Left ventricle myocardium superior (tissue), 1 donor: ENCODE measurements at regions not wholly inside any gene's neighbourhood (a gene's known extent, or its start where the extent isn't known, plus 50 kb on each side); places are given as distances from the start of the nearest gene placed in this dataset.

Experiments used
- ATAC-seq: fragments of 200-7000 bp; cut with Tn5 transposase; one replicate; pipeline ENCODE4 v1.9.1; 2020; ENCODE audit warnings: mild to moderate bottlenecking, moderate library complexity
- DNase-seq: peaks from one replicate; pipeline ENCODE4 v3.0.0-alpha.2; 2020
- intact Hi-C: fragments of 100-400 bp; cut with micrococcal nuclease; formaldehyde crosslinking; loops from one replicate; pipeline ENCODE4 v1.11.0; 2022
- donor health status: DM: no; HTN: yes; CAD: no; lungs with severe emphysema.

DNA sequence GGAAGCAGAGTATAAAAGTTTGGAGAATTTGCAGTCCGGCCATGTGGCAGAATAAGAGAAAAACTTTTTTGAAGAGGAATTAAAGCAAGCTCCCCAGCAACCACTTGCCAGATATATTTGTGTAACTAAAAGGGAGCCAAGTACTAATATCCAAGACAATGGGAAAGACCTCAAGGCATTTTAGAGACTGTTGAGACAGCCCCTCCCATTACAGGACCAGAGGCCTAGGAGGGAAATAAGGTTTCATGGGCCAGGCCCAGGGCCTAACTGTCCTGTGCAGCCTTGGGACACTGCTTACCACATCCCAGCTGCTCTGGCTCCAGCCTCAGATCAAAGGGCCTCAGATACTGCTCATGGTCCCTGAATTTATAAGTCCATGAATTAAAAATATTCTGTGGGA, 659.4 kb downstream of the PCDH19 start:
- intact Hi-C loops, result no loop called here
- no peak for DNase-seq
- no peak for ATAC-seq

DNA sequence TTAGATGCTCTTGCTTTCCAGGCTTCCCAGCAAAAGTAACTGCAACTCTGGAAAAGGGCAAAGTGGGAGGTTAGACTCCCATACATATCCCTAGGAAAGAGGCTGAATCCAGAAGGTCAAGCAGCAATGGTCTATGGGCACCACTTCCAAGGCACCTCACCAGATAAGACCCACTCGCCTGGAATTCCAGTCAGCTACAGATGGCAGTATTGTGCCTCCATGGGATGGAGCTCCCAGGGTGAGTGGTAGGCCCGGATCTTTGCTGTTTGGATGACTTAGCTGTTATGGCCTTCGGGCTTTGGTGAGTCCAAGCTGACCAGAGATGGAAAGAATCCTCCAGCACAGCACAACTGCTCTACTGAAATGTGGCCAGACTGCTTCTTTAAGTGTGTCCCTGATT, 688.0 kb downstream of the PCDH19 start:
- DNase-seq (no peak), ATAC-seq (no peak)
- intact Hi-C loops, result no loop called here

DNA sequence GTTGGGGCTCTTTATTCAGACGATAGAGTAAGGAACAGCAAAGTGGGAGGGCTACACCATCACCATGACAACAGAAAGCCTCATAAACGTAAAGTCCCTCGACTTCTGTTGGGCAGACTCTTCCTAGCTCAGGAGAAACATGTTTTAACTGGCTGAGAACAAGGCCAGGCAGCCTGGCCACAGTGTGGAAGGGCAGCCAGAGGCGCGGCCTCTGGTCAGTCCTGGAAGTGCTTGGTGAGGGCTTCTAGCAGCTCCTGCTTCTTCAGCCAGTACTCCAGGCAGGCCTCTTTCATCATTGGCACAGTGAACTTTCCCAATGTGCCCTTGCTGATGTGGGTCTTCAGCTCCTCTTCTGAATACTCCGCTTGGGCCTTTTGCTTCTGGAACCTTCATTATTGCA, 690.9 kb downstream of the PCDH19 start:
- intact Hi-C loops, result no loop called here
- no peak for ATAC-seq
- no peak for DNase-seq

DNA sequence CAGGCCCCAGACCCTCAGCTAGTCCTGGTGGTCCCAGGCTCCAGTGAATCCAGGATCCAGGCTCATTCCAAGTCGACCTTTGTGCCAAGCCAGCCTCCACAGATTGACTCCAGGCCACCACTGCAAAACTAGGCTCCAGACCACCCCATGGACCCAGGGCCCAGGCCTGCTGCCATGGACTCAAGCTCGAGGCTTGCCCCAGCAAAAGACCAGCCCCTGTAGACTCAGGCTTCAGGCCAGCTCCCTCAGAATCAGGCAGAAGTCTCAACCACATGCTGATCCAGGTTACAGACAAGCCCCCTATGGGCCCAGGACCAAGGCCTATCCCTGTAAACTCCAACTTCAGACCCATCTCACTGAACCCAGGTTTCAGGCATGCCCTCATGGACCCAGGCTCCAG, 692.4 kb downstream of the PCDH19 start:
- intact Hi-C loops, result no loop called here
- DNase-seq, result no peak
- no peak for ATAC-seq

GRCh38 chrX:99705701-99706100, 704.4 kb downstream of the PCDH19 start:
- DNase-seq, result no peak
- no peak for ATAC-seq
- intact Hi-C loops, result no loop called here

DNA sequence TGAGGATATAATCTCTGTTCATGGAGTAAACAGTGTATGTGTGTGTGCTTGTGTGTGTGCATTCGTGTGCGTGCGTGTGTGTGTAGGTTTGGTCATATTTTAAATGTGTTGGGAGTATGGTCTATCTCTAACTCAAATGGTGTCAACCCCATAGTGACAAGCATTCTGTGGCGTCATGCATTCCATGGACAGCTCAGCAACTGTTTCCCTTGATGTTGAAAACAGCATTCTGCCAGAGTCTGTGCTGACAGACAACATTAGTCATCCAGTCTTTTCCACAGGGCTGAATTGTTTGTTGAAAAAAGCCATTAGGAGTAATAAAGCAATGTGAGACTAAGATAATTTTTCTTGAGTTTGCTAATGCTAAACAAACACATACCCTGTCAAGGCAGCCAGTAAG, 706.6 kb downstream of the PCDH19 start:
- DNase-seq, result no peak
- intact Hi-C loops, result no loop called here
- ATAC-seq, result no peak

DNA sequence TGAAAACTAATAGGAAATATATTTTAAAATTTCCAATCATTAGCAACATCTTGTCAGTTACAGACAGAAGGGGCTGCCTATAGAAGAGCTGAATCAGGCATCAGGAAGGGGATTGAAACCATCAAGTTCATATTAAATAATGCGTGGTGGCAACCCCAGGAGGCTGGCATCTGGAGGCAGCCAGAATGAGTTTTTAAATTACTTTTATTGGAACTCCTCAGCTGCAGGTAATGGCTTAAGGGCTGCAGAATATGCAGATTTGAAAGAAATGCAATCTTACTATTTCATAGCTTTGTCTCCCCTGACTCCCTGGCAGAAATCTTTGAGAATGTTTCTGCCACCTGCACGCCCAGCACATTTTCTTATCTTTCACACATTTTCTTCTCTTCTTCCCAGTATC, 711.6 kb downstream of the PCDH19 start:
- no peak for ATAC-seq
- intact Hi-C loops, result no loop called here

GRCh38 chrX:99663136-99663535, 746.9 kb downstream of the PCDH19 start:
- no peak for ATAC-seq
- intact Hi-C loops, result no loop called here
- DNase-seq, result no peak

More for the DNA sequence above, 711.6 kb downstream of the PCDH19 start:
- DNase-seq, result no peak

- DNase-seq (no peak), ATAC-seq (no peak)
- intact Hi-C loops, result no loop called here
Measured at GRCh38 chrX:99654188-99654587, 755.9 kb downstream of the PCDH19 start.

GRCh38 chrX:99653352-99653751, 756.7 kb downstream of the PCDH19 start:
- intact Hi-C loops, result no loop called here

DNA sequence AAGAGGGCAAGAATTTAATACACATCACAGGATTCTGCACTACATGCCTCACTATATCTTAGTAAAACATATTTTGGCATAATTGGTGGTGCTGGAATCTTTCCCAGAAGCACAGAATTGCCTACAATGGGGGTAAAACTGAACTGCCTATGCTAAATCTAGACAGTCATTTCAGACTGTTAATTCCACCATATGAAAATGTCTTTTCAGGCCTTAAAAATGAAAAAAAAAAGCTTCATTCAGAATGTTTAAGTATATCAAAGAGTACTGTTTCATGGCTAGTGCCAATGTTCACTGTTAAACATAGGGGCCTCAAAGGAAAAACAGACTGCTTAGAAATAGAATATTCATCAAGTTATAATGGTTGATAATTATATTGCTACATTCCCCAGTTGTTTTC, 797.0 kb downstream of the PCDH19 start:
- DNase-seq, result no peak
- no peak for ATAC-seq
- intact Hi-C loops, result no loop called here

More at GRCh38 chrX:99653352-99653751, 756.7 kb downstream of the PCDH19 start:
- DNase-seq, result no peak
- no peak for ATAC-seq

GRCh38 chrX:99603091-99603814, 806.8 kb downstream of the PCDH19 start:
- DNase-seq, result no peak
- intact Hi-C loops, result no loop called here
- no peak for ATAC-seq

DNA sequence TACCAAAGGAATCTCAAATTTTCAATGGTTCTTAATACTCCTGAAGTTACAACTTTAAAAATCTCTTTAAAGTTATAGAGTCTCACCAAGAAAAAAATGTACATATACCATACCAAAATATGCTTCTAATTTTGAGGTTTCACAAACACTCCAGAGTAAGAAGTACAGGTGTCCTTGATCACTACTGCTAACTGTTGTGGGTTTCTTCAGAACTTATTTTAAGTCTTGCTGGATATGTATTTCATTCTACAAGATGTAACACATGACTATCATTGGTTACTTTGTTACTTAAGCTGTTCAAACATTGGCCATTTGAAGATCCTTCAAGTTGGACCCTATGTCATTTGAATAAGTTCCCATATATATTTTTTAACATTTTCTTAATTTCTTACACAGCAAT, 808.0 kb downstream of the PCDH19 start:
- no peak for DNase-seq
- ATAC-seq, result no peak
- intact Hi-C loops, result no loop called here

GRCh38 chrX:99588936-99589335, 821.1 kb downstream of the PCDH19 start:
- DNase-seq (no peak), ATAC-seq (no peak)
- intact Hi-C loops, result no loop called here

DNA sequence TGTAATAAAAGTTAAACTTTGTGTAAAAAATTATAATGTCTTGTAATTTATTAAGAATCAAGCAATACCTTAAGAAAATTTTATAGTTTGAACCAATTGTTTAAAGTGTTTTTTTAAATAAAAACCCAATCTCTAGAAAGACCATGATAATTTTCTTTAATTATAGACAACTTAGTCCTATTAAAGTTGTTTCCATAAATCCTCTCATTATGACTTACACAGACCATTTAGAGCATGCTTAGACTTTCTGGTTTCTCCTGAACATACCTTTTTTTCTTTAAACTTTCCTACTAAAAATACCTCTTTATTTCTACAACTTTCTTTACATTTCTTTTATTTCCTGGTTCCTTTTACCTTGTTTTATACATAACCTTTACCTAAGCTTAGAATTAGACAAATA, 837.4 kb downstream of the PCDH19 start:
- DNase-seq (no peak), ATAC-seq (no peak)
- intact Hi-C loops, result no loop called here

DNA sequence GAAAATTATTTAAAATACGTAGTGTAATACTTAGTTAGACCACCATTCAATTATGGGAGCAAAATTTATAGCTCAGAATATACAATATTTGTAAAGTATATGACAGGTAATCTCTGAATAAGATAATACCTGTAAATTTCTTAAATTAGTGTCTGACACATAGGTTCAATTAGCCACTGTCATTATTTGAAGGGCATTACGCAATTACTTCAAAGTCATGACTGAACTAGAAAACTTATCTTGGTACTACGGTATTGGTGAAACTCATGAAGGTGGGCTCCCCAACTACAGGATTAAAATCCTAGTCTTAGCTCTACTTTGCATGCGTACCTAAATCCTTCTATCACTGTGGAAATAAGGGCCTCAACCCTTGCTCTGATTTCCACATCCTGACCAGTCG, 860.7 kb downstream of the PCDH19 start:
- DNase-seq, result no peak
- ATAC-seq, result no peak
- intact Hi-C loops, result no loop called here

- intact Hi-C loops, result no loop called here
- no peak for DNase-seq
- ATAC-seq, result no peak
Measured at GRCh38 chrX:99522450-99522849, 887.6 kb downstream of the PCDH19 start.

GRCh38 chrX:99507768-99508167, 902.3 kb downstream of the PCDH19 start:
- no peak for ATAC-seq
- intact Hi-C loops, result no loop called here
- DNase-seq, result no peak

- ATAC-seq (no peak), DNase-seq (no peak)
- intact Hi-C loops, result no loop called here
Measured at GRCh38 chrX:99495453-99495852, 914.6 kb downstream of the PCDH19 start.

DNA sequence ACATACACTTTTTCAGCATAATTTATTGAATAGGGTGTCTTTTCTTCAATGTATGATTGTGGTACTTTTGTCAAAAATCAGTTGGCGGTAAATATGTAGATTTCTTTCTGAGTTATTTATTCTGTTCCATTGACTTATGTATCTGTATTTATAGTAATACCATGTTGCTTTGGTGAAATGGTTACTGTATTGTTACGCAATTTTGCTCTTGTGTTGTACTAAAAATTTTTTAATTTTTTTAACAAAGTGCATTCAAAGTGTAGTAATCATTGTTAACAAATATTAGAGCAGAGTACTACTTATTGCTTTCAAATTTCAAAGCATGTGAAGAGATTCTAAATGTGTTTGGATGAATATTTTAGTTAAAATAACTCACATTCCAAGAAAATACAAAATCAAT, 915.4 kb downstream of the PCDH19 start:
- DNase-seq (no peak), ATAC-seq (no peak)
- intact Hi-C loops, result no loop called here

DNA sequence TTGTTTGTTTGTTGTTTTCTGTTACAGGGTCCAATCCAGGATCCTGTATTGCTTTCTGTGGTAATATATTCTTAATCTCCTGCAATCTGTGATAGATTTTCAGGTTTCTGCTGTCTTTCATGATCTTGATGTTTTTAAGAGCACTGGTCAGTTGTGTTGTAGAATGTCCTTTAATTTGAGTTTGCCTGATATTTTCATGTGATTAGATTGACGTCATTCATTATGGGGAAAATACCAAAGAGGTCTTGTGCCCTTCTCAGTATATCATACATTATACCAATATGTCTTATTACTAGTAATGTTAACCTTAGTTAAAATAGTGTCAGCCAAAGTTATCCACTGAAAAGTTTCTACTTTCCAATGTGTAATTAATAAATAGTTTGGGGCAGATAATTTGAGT, 929.3 kb downstream of the PCDH19 start:
- ATAC-seq (no peak), DNase-seq (no peak)
- intact Hi-C loops, result no loop called here

DNA sequence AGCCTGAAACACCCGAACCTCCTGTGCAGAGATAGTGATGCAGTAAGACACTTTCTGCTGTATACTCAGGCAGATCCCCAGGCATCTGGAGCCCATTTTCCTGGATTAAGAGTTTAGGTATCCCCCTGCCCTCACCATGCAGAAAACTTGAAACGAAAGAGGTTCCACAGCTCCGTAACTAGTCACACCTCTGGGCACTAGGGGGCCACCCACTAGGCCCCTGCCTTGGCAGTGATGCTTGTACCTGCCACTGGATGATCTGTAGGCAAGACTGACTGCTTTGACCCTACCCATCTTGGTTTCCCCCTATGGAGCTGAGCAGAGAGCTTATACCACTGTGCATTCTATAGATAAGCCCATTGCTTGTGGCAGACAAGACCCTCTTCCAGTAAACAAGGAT, 940.6 kb downstream of the PCDH19 start:
- intact Hi-C loops, result no loop called here
- no peak for DNase-seq
- no peak for ATAC-seq
